LHCN-M2 (cell line): ENCODE measurements at regions not wholly inside any gene's neighbourhood (a gene's known extent, or its start where the extent isn't known, plus 50 kb on each side); places are given as distances from the start of the nearest gene placed in this dataset.
"Not testable (repeated sequence)": the region's sequence is repeated elsewhere in the genome, so short reads cannot be mapped to it uniquely, and the experiment has no call there.

Source experiments
- DNase-seq: peaks from one replicate; pipeline ENCODE4 v3.0.0-alpha.2; 2012; ENCODE audit warnings: low read depth

GRCh38 chr13:86253497-86253896 is 454.3 kb upstream of the SLITRK6 start:
- DNase-seq, result not testable (repeated sequence)

GRCh38 chr13:86255820-86256219 is 456.6 kb upstream of the SLITRK6 start:
- not testable (repeated sequence) for DNase-seq

- DNase-seq, result no peak
These were observed 470.3 kb upstream of the SLITRK6 start for GRCh38 chr13:86269511-86269910.

- no peak for DNase-seq
These were observed 483.2 kb upstream of the SLITRK6 start for GRCh38 chr13:86282442-86282841.

- no peak for DNase-seq
These were observed 483.8 kb upstream of the SLITRK6 start for GRCh38 chr13:86283031-86283430.

GRCh38 chr13:86298725-86299124 is 499.5 kb upstream of the SLITRK6 start:
- no peak for DNase-seq

GRCh38 chr13:86299128-86299527 is 499.9 kb upstream of the SLITRK6 start:
- DNase-seq, result no peak

GRCh38 chr13:86309881-86310280 is 510.7 kb upstream of the SLITRK6 start:
- DNase-seq, result no peak

- DNase-seq, result no peak
These were observed 514.2 kb upstream of the SLITRK6 start for GRCh38 chr13:86313421-86313820.

GRCh38 chr13:86318450-86318849 is 519.2 kb upstream of the SLITRK6 start:
- no peak for DNase-seq

GRCh38 chr13:86324191-86324590 is 525.0 kb upstream of the SLITRK6 start:
- no peak for DNase-seq

GRCh38 chr13:86355301-86355700 is 556.1 kb upstream of the SLITRK6 start:
- DNase-seq, result no peak

- DNase-seq, result no peak
These were observed 557.9 kb upstream of the SLITRK6 start for GRCh38 chr13:86357106-86357505.

- not testable (repeated sequence) for DNase-seq
These were observed 564.5 kb upstream of the SLITRK6 start for GRCh38 chr13:86363749-86364148.

GRCh38 chr13:86368924-86369323 is 569.7 kb upstream of the SLITRK6 start:
- no peak for DNase-seq

- DNase-seq, result no peak
These were observed 578.2 kb upstream of the SLITRK6 start for GRCh38 chr13:86377451-86377850.

GRCh38 chr13:86378628-86379027 is 579.4 kb upstream of the SLITRK6 start:
- DNase-seq, result no peak

- no peak for DNase-seq
These were observed 583.9 kb upstream of the SLITRK6 start for GRCh38 chr13:86383151-86383550.

GRCh38 chr13:86383561-86383960 is 584.3 kb upstream of the SLITRK6 start:
- no peak for DNase-seq

GRCh38 chr13:86397635-86398034 is 598.4 kb upstream of the SLITRK6 start:
- DNase-seq, result no peak

GRCh38 chr13:86399572-86399971 is 600.4 kb upstream of the SLITRK6 start:
- DNase-seq, result no peak

GRCh38 chr13:86402500-86402899 is 603.3 kb upstream of the SLITRK6 start:
- DNase-seq, result no peak

- DNase-seq, result no peak
These were observed 604.0 kb upstream of the SLITRK6 start for GRCh38 chr13:86403181-86403580.

GRCh38 chr13:86409466-86410241 is 610.4 kb upstream of the SLITRK6 start:
- no peak for DNase-seq
